B cell (primary cell): ENCODE measurements at regions not wholly inside any gene's neighbourhood (a gene's known extent, or its start where the extent isn't known, plus 50 kb on each side); places are given as distances from the start of the nearest gene placed in this dataset.

Source experiments
- ATAC-seq: fragments of 200-7000 bp; cut with Tn5 transposase; one replicate; pipeline ENCODE4 v1.10.0; 2021; ENCODE audit warnings: low read depth, mild to moderate bottlenecking, moderate number of reproducible peaks, moderate library complexity
- CTCF ChIA-PET: fragments of 350-600 bp; sonication (Branson Sonifier 250); formaldehyde crosslinking; loops from one replicate; lab custom pipeline; 2021; ENCODE audit warnings: antibody characterized with exemption, inconsistent platforms; lab: Charles Lee
- POLR2A ChIA-PET: fragments of 350-600 bp; sonication (Branson Sonifier 250); formaldehyde crosslinking; loops from one replicate; lab custom pipeline; 2021; ENCODE audit warnings: antibody characterized with exemption; lab: Charles Lee
- DNase-seq: peaks from one replicate; pipeline ENCODE4 v3.0.0; 2013
- H2AFZ ChIP-seq: 2 replicates; pipeline ENCODE4 v1.6.1; 2012; ENCODE audit warnings: mild to moderate bottlenecking, low read depth, low read length; ENCODE audit not compliant: insufficient read depth, poor library complexity, severe bottlenecking
- H3K27ac ChIP-seq, 2 donors: 1 replicate in 1 of 2; 2 replicates in 1 of 2; pipeline ENCODE4 v1.5.1; 2012 to 2013; ENCODE audit warnings: low read length in 2 of 2, mild to moderate bottlenecking in 2 of 2, moderate library complexity in 1 of 2
- H3K27me3 ChIP-seq, 4 experiments: fragments of 200-600 bp in 1 of 4; sonication (generic) in 1 of 4; replicated peaks in 1 of 4; 1 replicate in 2 of 4; 2 replicates in 2 of 4; pipeline versions ENCODE4 v1.6.1 to v1.7.0; 2013 to 2016; ENCODE audit warnings: low read length in 3 of 4, mild to moderate bottlenecking in 2 of 4, mixed read lengths in 1 of 4, moderate library complexity in 1 of 4; ENCODE audit not compliant: insufficient read depth in 4 of 4, control insufficient read depth in 3 of 4; ENCODE audit errors: control extremely low read depth in 1 of 4
- H3K36me3 ChIP-seq, 2 experiments: replicated peaks in 1 of 2; 1 replicate in 1 of 2; 2 replicates in 1 of 2; pipeline versions ENCODE4 v1.6.1 to v1.7.1; 2013; ENCODE audit warnings: low read length in 1 of 2; ENCODE audit not compliant: insufficient read depth in 2 of 2, control insufficient read depth in 1 of 2; ENCODE audit errors: control extremely low read depth in 1 of 2, extremely low read depth in 1 of 2
- H3K4me1 ChIP-seq, 2 donors: fragments of 200-600 bp in 1 of 2; sonication (generic) in 1 of 2; 1 replicate in 1 of 2; 2 replicates in 1 of 2; pipeline versions ENCODE4 v1.5.1 to v1.6.1; 2013 to 2017; ENCODE audit warnings: low read length in 2 of 2; ENCODE audit not compliant: control insufficient read depth in 2 of 2, insufficient read depth in 2 of 2
- H3K4me2 ChIP-seq: replicated peaks from 2 replicates; pipeline ENCODE3; 2012; ENCODE audit warnings: mild to moderate bottlenecking, low read depth, low read length; ENCODE audit not compliant: poor library complexity, severe bottlenecking
- H3K4me3 ChIP-seq, 5 experiments: fragments of 200-600 bp in 1 of 5; sonication (generic) in 1 of 5; 1 replicate in 3 of 5; 2 replicates in 2 of 5; pipeline versions ENCODE4 v1.5.1 to v1.7.0; 2011 to 2016; ENCODE audit warnings: low read length in 4 of 5, mild to moderate bottlenecking in 4 of 5, low read depth in 2 of 5, control low read depth in 1 of 5, moderate library complexity in 1 of 5; ENCODE audit not compliant: insufficient read depth in 1 of 5; ENCODE audit errors: control extremely low read depth in 1 of 5, extremely low read depth in 1 of 5
- H3K79me2 ChIP-seq: fragments of 200-600 bp; sonication (generic); one replicate; pipeline ENCODE4 v1.6.0; 2016; ENCODE audit warnings: low read length; ENCODE audit not compliant: control insufficient read depth, insufficient read depth
- H3K9ac ChIP-seq: fragments of 200-600 bp; sonication (generic); 2 replicates; pipeline ENCODE4 v1.6.1; 2017; ENCODE audit warnings: mild to moderate bottlenecking, low read length, moderate library complexity
- H3K9me3 ChIP-seq, 3 donors: one replicate each; pipeline versions ENCODE4 v1.6.1 to v1.7.1; 2013; ENCODE audit warnings: low read length in 2 of 3; ENCODE audit not compliant: control insufficient read depth in 2 of 3, insufficient read depth in 1 of 3; ENCODE audit errors: control extremely low read depth in 1 of 3
- H4K20me1 ChIP-seq: 2 replicates; pipeline ENCODE4 v1.6.0; 2012; ENCODE audit warnings: mild to moderate bottlenecking, low read length; ENCODE audit not compliant: insufficient read depth, control insufficient read depth, poor library complexity, severe bottlenecking
- H3K27ac Mint-ChIP-seq: one replicate; pipeline ENCODE4 v1.8.0; 2021; ENCODE audit warnings: mixed read lengths
- H3K27me3 Mint-ChIP-seq: one replicate; pipeline ENCODE4 v1.8.0; 2021; ENCODE audit warnings: mixed read lengths
- H3K4me1 Mint-ChIP-seq: one replicate; pipeline ENCODE4 v1.8.0; 2021; ENCODE audit warnings: mixed read lengths
- H3K4me3 Mint-ChIP-seq: one replicate; pipeline ENCODE4 v1.8.0; 2021; ENCODE audit warnings: mixed read lengths
- H3K9me3 Mint-ChIP-seq: one replicate; pipeline ENCODE4 v1.8.0; 2022; ENCODE audit warnings: mixed read lengths; ENCODE audit not compliant: insufficient read depth
- EZH2 ChIP-seq: IDR thresholded peaks from 2 replicates; pipeline ENCODE4 v1.6.1; 2012; ENCODE audit warnings: borderline replicate concordance, low read depth, mild to moderate bottlenecking, moderate library complexity, low read length; ENCODE audit not compliant: insufficient read depth, poor library complexity, severe bottlenecking
- WGBS: methylation state at CpG from one replicate; pipeline ENCODE4 v1.1.5; 2013; ENCODE audit warnings: missing lambda C conversion rate; ENCODE audit not compliant: insufficient coverage; 5-methylcytosine and 5-hydroxymethylcytosine counted together
- intact Hi-C: fragments of 100-400 bp; cut with micrococcal nuclease; formaldehyde crosslinking; loops from one replicate; pipeline ENCODE4 v1.10.0; 2022
- TF ChIP-seq, protein P1 (sequence below): fragments of 200-600 bp; IDR thresholded peaks from one replicate; pipeline ENCODE4 v1.8.0; 2022; ENCODE audit warnings: antibody characterized with exemption, mild to moderate bottlenecking

DNA sequence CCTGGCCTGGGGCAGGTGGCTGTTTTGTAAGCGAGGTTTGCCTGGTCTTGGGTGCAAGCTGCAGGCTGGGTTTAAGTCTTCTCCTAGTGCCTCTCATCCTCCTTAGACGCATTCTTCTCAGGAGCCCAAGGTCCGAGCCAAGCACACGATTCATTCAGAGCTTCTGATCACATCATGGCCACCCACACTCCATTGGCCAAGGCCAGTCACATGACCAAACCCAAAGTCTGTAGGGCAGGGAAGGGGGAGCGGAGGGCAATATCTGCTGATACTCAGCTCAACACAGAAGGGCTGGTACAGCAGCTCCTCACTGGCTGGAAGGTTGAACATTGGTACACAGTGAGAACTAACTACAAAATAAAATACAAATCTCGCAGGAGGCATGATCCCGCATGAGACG is 177.2 kb upstream of the AFDN start:
- Histone ChIP-seq H3K4me1 (no peaks in the 10 kb centered on the region), H3K36me3 (no peaks in the 10 kb centered on the region), H3K27ac (no peak overlapping the region), H3K4me2 (no peak overlapping the region), H3K9ac (no peak overlapping the region), H2AFZ (no peak overlapping the region), H3K9me3 (peaks cover 0 to 12% (median 0%) of the 10 kb centered on the region in 3 donors), H3K27me3 (peaks cover 0 to 4% (median 2%) of the 10 kb centered on the region in 4 experiments), H3K79me2 (no peaks in the 10 kb centered on the region), H3K4me3 (no peak overlapping the region), H4K20me1 (no peaks in the 10 kb centered on the region)
- 99% methylated on average over 7 of the region's 8 CpGs for WGBS
- Mint-ChIP-seq H3K4me3 (no peak overlapping the region), H3K27ac (no peak overlapping the region), H3K4me1 (peaks cover 12% of the 10 kb centered on the region), H3K9me3 (no peaks in the 10 kb centered on the region), H3K27me3 (peaks cover 16% of the 10 kb centered on the region)
- intact Hi-C loops: no loop called here
- DNase-seq (no peak), ATAC-seq (no peak)
- CTCF ChIA-PET: no interaction called here
- POLR2A ChIA-PET: interaction anchor here (0.7 kb wide), 1 partner anchor 50 kb away, joined by 10 read pairs; no protein-coding TSS in a partner anchor
- TF ChIP-seq, protein P1, sequence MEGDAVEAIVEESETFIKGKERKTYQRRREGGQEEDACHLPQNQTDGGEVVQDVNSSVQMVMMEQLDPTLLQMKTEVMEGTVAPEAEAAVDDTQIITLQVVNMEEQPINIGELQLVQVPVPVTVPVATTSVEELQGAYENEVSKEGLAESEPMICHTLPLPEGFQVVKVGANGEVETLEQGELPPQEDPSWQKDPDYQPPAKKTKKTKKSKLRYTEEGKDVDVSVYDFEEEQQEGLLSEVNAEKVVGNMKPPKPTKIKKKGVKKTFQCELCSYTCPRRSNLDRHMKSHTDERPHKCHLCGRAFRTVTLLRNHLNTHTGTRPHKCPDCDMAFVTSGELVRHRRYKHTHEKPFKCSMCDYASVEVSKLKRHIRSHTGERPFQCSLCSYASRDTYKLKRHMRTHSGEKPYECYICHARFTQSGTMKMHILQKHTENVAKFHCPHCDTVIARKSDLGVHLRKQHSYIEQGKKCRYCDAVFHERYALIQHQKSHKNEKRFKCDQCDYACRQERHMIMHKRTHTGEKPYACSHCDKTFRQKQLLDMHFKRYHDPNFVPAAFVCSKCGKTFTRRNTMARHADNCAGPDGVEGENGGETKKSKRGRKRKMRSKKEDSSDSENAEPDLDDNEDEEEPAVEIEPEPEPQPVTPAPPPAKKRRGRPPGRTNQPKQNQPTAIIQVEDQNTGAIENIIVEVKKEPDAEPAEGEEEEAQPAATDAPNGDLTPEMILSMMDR: no peak
- TF ChIP-seq EZH2: no peak

DNA sequence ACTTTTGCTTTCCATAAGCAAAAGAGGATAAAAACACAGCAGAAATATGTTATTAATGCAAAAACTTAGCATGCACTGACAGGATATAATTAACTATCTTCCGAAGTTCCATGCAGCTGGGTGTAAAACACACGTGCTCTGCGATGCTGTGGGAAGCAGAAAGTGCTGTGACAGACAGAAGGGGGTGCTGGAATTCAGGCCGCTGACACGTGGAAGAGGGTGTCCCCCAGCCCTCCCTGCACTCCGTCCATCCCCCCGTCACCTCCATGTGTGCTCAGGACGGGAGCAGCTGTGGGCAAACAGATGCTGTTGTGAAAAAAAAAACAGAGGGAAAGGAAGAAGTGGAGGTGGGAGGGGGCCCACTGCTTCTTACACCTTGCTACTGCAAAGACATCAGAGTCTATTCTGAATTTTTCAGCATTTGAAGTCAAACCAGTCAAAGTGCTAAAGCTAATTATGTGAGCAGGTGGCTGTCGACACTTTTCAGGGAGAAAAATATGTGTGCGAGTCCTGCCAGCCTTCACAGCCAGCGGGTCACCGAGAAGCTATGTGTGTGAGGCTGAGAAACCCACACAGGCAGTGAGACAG is 175.9 kb upstream of the AFDN start:
- Histone ChIP-seq H3K4me1 (no peaks in the 10 kb centered on the region), H3K9me3 (peaks cover 0 to 12% (median 0%) of the 10 kb centered on the region in 3 donors), H2AFZ (no peak overlapping the region), H3K27me3 (peaks cover 0 to 4% (median 0%) of the 10 kb centered on the region in 4 experiments), H3K4me3 (no peak overlapping the region), H4K20me1 (no peaks in the 10 kb centered on the region), H3K27ac (no peak overlapping the region), H3K9ac (no peak overlapping the region), H3K4me2 (no peak overlapping the region), H3K36me3 (no peaks in the 10 kb centered on the region), H3K79me2 (no peaks in the 10 kb centered on the region)
- Mint-ChIP-seq H3K27me3 (peaks cover 8% of the 10 kb centered on the region), H3K4me3 (no peak overlapping the region), H3K27ac (no peak overlapping the region), H3K4me1 (peaks cover 1% of the 10 kb centered on the region), H3K9me3 (no peaks in the 10 kb centered on the region)
- no peak for DNase-seq
- ChIA-PET POLR2A (no interaction called here), CTCF (interaction anchor here (0.6 kb wide), 1 partner anchor 123 kb away, joined by 3 read pairs; no protein-coding TSS in a partner anchor)
- no peak for TF ChIP-seq EZH2
- TF ChIP-seq, protein P1: no peak
- WGBS: 92% methylated on average over 8 of the region's 12 CpGs
- intact Hi-C loops: no loop called here
- no peak for ATAC-seq
